K562 (cell line): ENCODE measurements at regions not wholly inside any gene's neighbourhood (a gene's known extent, or its start where the extent isn't known, plus 50 kb on each side); places are given as distances from the start of the nearest gene placed in this dataset.

Source experiments
- ATAC-seq: fragments of 200-7000 bp; cut with Tn5 transposase; 3 replicates; pipeline ENCODE4 v1.9.1; 2020; ENCODE audit warnings: moderate library complexity
- BruUV-seq: library from RNA; stranded (reverse); fragments of 400-500 nt; replicated peaks from 2 replicates; lab custom pipeline; 2021; lab: Mats Ljungman, UMichigan
- CTCF ChIA-PET: fragments of 300-600 bp; formaldehyde crosslinking; extraction: SDS; loops from one replicate; lab custom pipeline; 2021; ENCODE audit warnings: low intra/inter-chr PET ratio; lab: Yijun Ruan, JAX
- POLR2A ChIA-PET: fragments of 300-600, 350-650 bp; sonication (Branson Sonifier 250); formaldehyde crosslinking; extraction: SDS; loops from one replicate; lab custom pipeline; 2021; ENCODE audit warnings: antibody characterized with exemption, inconsistent platforms; lab: Yijun Ruan, JAX
- DNase-seq, 4 experiments: peaks; one replicate each; pipeline versions ENCODE4 v3.0.0 to v3.0.0-alpha.2; 2011 to 2018; ENCODE audit warnings: low spot score in 3 of 4, mixed read lengths in 3 of 4; ENCODE audit errors: extremely low read depth in 1 of 4
- FAIRE-seq: peaks from 2 replicates; lab custom pipeline; 2011; peaks lifted over from hg19 to GRCh38; lab: Jason Lieb, UNC
- H2AFZ ChIP-seq: 2 replicates; pipeline ENCODE4 v1.6.0; 2011; ENCODE audit warnings: low read depth, low read length, control low read depth, inconsistent platforms
- H3K27ac ChIP-seq: fragments of 200-600 bp; 3 replicates; pipeline ENCODE4 v1.8.0; 2011; ENCODE audit warnings: low read depth, mild to moderate bottlenecking, control low read depth, inconsistent platforms, low read length, moderate library complexity, mixed read lengths; ENCODE audit errors: extremely low read depth
- H3K27me3 ChIP-seq, 2 experiments: fragments of 300-600 bp in 1 of 2; 2 replicates in 1 of 2; 3 replicates in 1 of 2; pipeline versions ENCODE4 v1.6.0 to v1.8.0; 2011; ENCODE audit warnings: inconsistent platforms in 2 of 2, low read length in 2 of 2, mild to moderate bottlenecking in 1 of 2, mixed read lengths in 1 of 2, moderate library complexity in 1 of 2; ENCODE audit not compliant: control insufficient read depth in 2 of 2, insufficient read depth in 2 of 2
- H3K36me3 ChIP-seq: fragments of 300-600 bp; 3 replicates; pipeline ENCODE4 v1.8.0; 2011; ENCODE audit warnings: mild to moderate bottlenecking, low read length, inconsistent platforms; ENCODE audit not compliant: control insufficient read depth, insufficient read depth
- H3K4me1 ChIP-seq, 2 experiments: fragments of 200-600 bp in 1 of 2; replicated peaks in 1 of 2; 2 replicates in 1 of 2; 3 replicates in 1 of 2; pipeline versions ENCODE4 v1.5.1 to v1.8.0; 2011; ENCODE audit warnings: inconsistent platforms in 2 of 2, low read length in 2 of 2, mild to moderate bottlenecking in 1 of 2, mixed read lengths in 1 of 2, moderate library complexity in 1 of 2; ENCODE audit not compliant: control insufficient read depth in 2 of 2, insufficient read depth in 2 of 2
- H3K4me2 ChIP-seq: 2 replicates; pipeline ENCODE4 v1.6.1; 2011; ENCODE audit warnings: low read length, control low read depth, inconsistent platforms, mixed read lengths; ENCODE audit not compliant: insufficient read depth
- H3K4me3 ChIP-seq: fragments of 200-600 bp; sonication (generic), shearing (Covaris generic); 2 replicates; pipeline ENCODE4 v1.5.1; 2016; ENCODE audit warnings: control low read depth, inconsistent platforms
- H3K79me2 ChIP-seq: fragments of 200-600 bp; 3 replicates; pipeline ENCODE4 v1.8.0; 2011; ENCODE audit warnings: low read length, inconsistent platforms; ENCODE audit not compliant: control insufficient read depth, insufficient read depth
- H3K9ac ChIP-seq, 2 experiments: 2 replicates each; pipeline versions ENCODE4 v1.6.0 to v1.6.1; 2011; ENCODE audit warnings: low read depth in 2 of 2, low read length in 2 of 2, control low read depth in 1 of 2, inconsistent platforms in 1 of 2, mild to moderate bottlenecking in 1 of 2, mixed read lengths in 1 of 2; ENCODE audit not compliant: insufficient read depth in 1 of 2
- H3K9me1 ChIP-seq: one replicate; pipeline ENCODE4 v1.6.0; 2011; ENCODE audit warnings: inconsistent platforms, mild to moderate bottlenecking, low read length, moderate library complexity; ENCODE audit not compliant: control insufficient read depth, insufficient read depth
- H3K9me3 ChIP-seq: replicated peaks from 2 replicates; pipeline ENCODE4 v1.5.1; 2011; ENCODE audit warnings: low read depth, low read length, inconsistent platforms; ENCODE audit not compliant: control insufficient read depth, insufficient read depth
- H4K20me1 ChIP-seq: replicated peaks from 2 replicates; pipeline ENCODE4 v1.6.1; 2011; ENCODE audit warnings: low read length, inconsistent platforms, mixed read lengths; ENCODE audit not compliant: control insufficient read depth, insufficient read depth
- MIER1 ChIP-seq: fragments of 450-650 bp; IDR thresholded peaks from 2 replicates; pipeline ENCODE4 v1.6.1; 2016; ENCODE audit warnings: antibody characterized with exemption, mild to moderate bottlenecking, low read depth
- POLR2AphosphoS5 ChIP-seq: IDR thresholded peaks from 2 replicates; pipeline ENCODE4 v1.6.1; 2011; ENCODE audit warnings: mild to moderate bottlenecking, low read depth, low read length, moderate library complexity; ENCODE audit not compliant: control insufficient read depth, insufficient read depth
- TFE3 ChIP-seq: fragments of 450-650 bp; formaldehyde crosslinking; IDR thresholded peaks from 2 replicates; pipeline ENCODE4 v1.4.0; 2020; ENCODE audit warnings: mild to moderate bottlenecking, mixed read lengths
- ZNF143 ChIP-seq: sonication (generic); formaldehyde crosslinking; IDR thresholded peaks from 2 replicates; pipeline ENCODE4 v1.9.0; 2022; ENCODE audit warnings: mild to moderate bottlenecking, missing genetic modification reagents
- ZNF277 ChIP-seq: fragments of 250-450 bp; sonication (Bioruptor Pico); IDR thresholded peaks from 2 replicates; pipeline ENCODE4 v1.8.0; 2022; ENCODE audit warnings: inconsistent platforms, mild to moderate bottlenecking, moderate library complexity, borderline replicate concordance
- ZNF717 ChIP-seq: fragments of 250-450 bp; sonication (Bioruptor Pico); IDR thresholded peaks from 2 replicates; pipeline ENCODE4 v1.5.0; 2021
- WGBS: fragments of 100-300 bp; shearing (Covaris generic); methylation state at CpG from one replicate; pipeline ENCODE4 v1.1.6; 2016; ENCODE audit warnings: low coverage, mixed read lengths; ENCODE audit not compliant: insufficient coverage; ENCODE audit errors: missing lambda C conversion rate; 5-methylcytosine and 5-hydroxymethylcytosine counted together
- in situ Hi-C: fragments of 300-500 bp; cut with MboI; formaldehyde crosslinking; loops from 4 replicates; pipeline ENCODE4 v1.15.0; 2018; ENCODE audit warnings: inconsistent platforms, mixed read lengths
- intact Hi-C: fragments of 100-400 bp; cut with micrococcal nuclease; formaldehyde crosslinking; loops from 2 replicates; pipeline ENCODE4 v1.14.2; 2022
- TF ChIP-seq, protein P1 (sequence below): fragments of 450-650 bp; conservative IDR thresholded peaks from 2 replicates; pipeline ENCODE4 v1.6.1; 2016; ENCODE audit warnings: missing genetic modification characterization, low read depth, mild to moderate bottlenecking, missing compliant biosample characterization, moderate library complexity

DNA sequence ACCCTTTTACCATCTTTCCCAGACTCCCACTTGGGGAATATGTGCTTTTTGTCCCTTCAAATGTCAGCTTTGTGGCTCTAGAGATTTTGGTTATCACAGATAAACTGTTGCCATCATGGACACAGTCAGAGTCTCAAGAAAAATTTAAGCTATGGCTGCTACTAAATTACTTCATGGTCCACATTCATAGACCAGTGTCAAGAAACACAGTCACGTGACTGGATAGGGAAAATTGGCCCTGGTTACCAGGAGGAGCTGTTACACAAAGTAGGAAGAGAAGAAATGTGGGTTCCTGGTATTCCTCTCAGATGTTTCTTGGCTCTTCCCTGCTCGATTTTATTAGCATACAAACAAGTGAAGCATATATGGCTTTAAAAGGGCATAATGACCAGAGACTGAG is 348.9 kb downstream of the NDFIP2 start:
- intact Hi-C loops, result no loop called here
- no peaks in the 10 kb centered on the region for H3K36me3 ChIP-seq
- 7% methylated on average over 2 of the region's 2 CpGs for WGBS
- H3K4me2 ChIP-seq, result no peak overlapping the region
- no peak overlapping the region for H3K27ac ChIP-seq
- BruUV-seq, result no TSS peak
- H3K79me2 ChIP-seq, result no peaks in the 10 kb centered on the region
- no peak for ATAC-seq
- TF ChIP-seq TFE3, result peak; percentile 79
- no peak for TF ChIP-seq MIER1
- TF ChIP-seq, all 486 proteins: peak for 1
- H3K27me3 ChIP-seq, result no peaks in the 10 kb centered on the region
- POLR2A ChIA-PET, result no interaction called here
- H4K20me1 ChIP-seq, result no peaks in the 10 kb centered on the region
- H3K9me1 ChIP-seq, result no peaks in the 10 kb centered on the region
- no peaks in the 10 kb centered on the region for H3K4me1 ChIP-seq
- FAIRE-seq (no peak), DNase-seq (no peak)
- in situ Hi-C loops, result no loop called here
- H2AFZ ChIP-seq, result no peak overlapping the region
- H3K4me3 ChIP-seq, result no peak overlapping the region
- no peaks in the 10 kb centered on the region for H3K9me3 ChIP-seq
- CTCF ChIA-PET, result no interaction called here
- H3K9ac ChIP-seq, result no peak overlapping the region

DNA sequence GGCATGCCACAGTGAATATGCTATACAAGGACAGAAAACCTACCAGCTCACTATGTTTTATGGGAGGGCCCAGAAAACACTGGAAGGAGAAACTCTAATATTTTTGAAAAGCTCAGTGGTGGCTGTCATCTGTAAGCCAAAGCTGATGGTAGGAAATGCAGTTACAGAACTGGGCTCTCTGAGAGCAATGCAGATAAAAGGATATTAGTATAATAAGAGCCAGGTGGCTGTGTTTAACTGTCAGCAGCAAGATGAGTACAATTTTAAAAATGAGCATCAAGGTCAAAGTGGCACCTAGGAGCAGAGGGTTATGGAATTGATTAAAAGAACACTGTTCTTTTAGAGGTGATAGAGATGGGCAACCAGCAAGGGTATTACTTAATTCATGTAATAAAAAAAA is 345.0 kb downstream of the NDFIP2 start:
- Histone ChIP-seq H3K4me3 (no peak overlapping the region), H3K4me1 (no peaks in the 10 kb centered on the region), H3K27me3 (no peaks in the 10 kb centered on the region), H3K9ac (no peak overlapping the region), H3K9me3 (no peaks in the 10 kb centered on the region), H3K79me2 (no peaks in the 10 kb centered on the region), H3K27ac (no peak overlapping the region), H2AFZ (no peak overlapping the region), H4K20me1 (no peaks in the 10 kb centered on the region), H3K36me3 (no peaks in the 10 kb centered on the region), H3K4me2 (no peak overlapping the region), H3K9me1 (no peaks in the 10 kb centered on the region)
- no TSS peak for BruUV-seq
- FAIRE-seq (no peak), ATAC-seq (no peak), DNase-seq (no peak)
- in situ Hi-C loops (no loop called here), intact Hi-C loops (no loop called here)
- CTCF ChIA-PET, result no interaction called here
- POLR2A ChIA-PET, result no interaction called here
- TF ChIP-seq, protein P1, sequence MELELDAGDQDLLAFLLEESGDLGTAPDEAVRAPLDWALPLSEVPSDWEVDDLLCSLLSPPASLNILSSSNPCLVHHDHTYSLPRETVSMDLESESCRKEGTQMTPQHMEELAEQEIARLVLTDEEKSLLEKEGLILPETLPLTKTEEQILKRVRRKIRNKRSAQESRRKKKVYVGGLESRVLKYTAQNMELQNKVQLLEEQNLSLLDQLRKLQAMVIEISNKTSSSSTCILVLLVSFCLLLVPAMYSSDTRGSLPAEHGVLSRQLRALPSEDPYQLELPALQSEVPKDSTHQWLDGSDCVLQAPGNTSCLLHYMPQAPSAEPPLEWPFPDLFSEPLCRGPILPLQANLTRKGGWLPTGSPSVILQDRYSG (tag), result no peak
- TF ChIP-seq ZNF143 (CRISPR knock-in tag) (no peak), POLR2AphosphoS5 (no peak), ZNF717 (CRISPR knock-in tag) (no peak), ZNF277 (CRISPR knock-in tag) (no peak)
- TF ChIP-seq, all 486 proteins: peak for 0
